Mammary epithelial cell (primary cell): ENCODE measurements at regions not wholly inside any gene's neighbourhood (a gene's known extent, or its start where the extent isn't known, plus 50 kb on each side); places are given as distances from the start of the nearest gene placed in this dataset.

Experiments
- CTCF ChIP-seq, 2 donors: IDR thresholded peaks in 1 of 2; conservative IDR thresholded peaks in 1 of 2; 2 replicates each; pipeline ENCODE4 v1.5.1; 2011 to 2012; ENCODE audit warnings: inconsistent platforms in 2 of 2, low read length in 2 of 2, mild to moderate bottlenecking in 2 of 2, control low read depth in 1 of 2, low read depth in 1 of 2; ENCODE audit not compliant: insufficient read depth in 1 of 2; ENCODE audit errors: extremely low read depth in 1 of 2
- EZH2 ChIP-seq: IDR thresholded peaks from 2 replicates; pipeline ENCODE4 v1.6.1; 2012; ENCODE audit warnings: low read length, inconsistent platforms, borderline replicate concordance

GRCh38 chr12:39205969-39206368, 237.0 kb downstream of the KIF21A start:
- no peak for TF ChIP-seq CTCF (conservative IDR thresholded peaks at IDR 0.05 in 1 of 2, IDR thresholded peaks at IDR 0.05 in 1 of 2; ENCODE audit: extremely low read depth in 1 of 2, insufficient read depth in 1 of 2, low read depth in 1 of 2, low read length in 2 of 2)
- TF ChIP-seq EZH2, result no peak
